MM.1S (cell line): ENCODE measurements at regions not wholly inside any gene's neighbourhood (a gene's known extent, or its start where the extent isn't known, plus 50 kb on each side); places are given as distances from the start of the nearest gene placed in this dataset.

Experiments used
- DNase-seq: peaks from one replicate; pipeline ENCODE4 v3.0.0-alpha.2; 2015
- H2AFZ ChIP-seq: fragments of 300-600 bp; sonication (generic); 2 replicates; pipeline ENCODE4 v1.6.0; 2016; ENCODE audit warnings: antibody characterized with exemption, low read length
- H3F3A ChIP-seq: fragments of 300-600 bp; sonication (generic); 2 replicates; pipeline ENCODE4 v1.6.1; 2016; ENCODE audit warnings: mild to moderate bottlenecking, antibody characterized with exemption, low read length, moderate library complexity, mixed read lengths; ENCODE audit not compliant: insufficient read depth
- H3K27ac ChIP-seq: fragments of 300-600 bp; sonication (generic); 2 replicates; pipeline ENCODE4 v1.5.1; 2016; ENCODE audit warnings: mild to moderate bottlenecking, low read length
- H3K27me3 ChIP-seq: fragments of 300-600 bp; sonication (generic); replicated peaks from 2 replicates; pipeline ENCODE4 v1.6.0; 2016; ENCODE audit warnings: low read length; ENCODE audit not compliant: insufficient read depth
- H3K36me3 ChIP-seq: fragments of 300-600 bp; sonication (generic); replicated peaks from 2 replicates; pipeline ENCODE4 v1.6.1; 2016; ENCODE audit warnings: mild to moderate bottlenecking, low read length, mixed read lengths; ENCODE audit not compliant: insufficient read depth
- H3K4me1 ChIP-seq: fragments of 300-600 bp; sonication (generic); 2 replicates; pipeline ENCODE4 v1.6.1; 2016; ENCODE audit warnings: low read length, mixed read lengths
- H3K4me2 ChIP-seq: fragments of 300-600 bp; sonication (generic); 2 replicates; pipeline ENCODE4 v1.6.0; 2016; ENCODE audit warnings: low read depth, low read length
- H3K4me3 ChIP-seq: fragments of 300-600 bp; sonication (generic); 2 replicates; pipeline ENCODE4 v1.5.1; 2016; ENCODE audit warnings: low read length, mixed read lengths
- H3K79me2 ChIP-seq: fragments of 300-600 bp; sonication (generic); 2 replicates; pipeline ENCODE4 v1.6.1; 2016; ENCODE audit warnings: mixed run types, low read length, mixed read lengths
- H3K9ac ChIP-seq: fragments of 300-600 bp; sonication (generic); 2 replicates; pipeline ENCODE4 v1.6.1; 2016; ENCODE audit warnings: low read length, mixed read lengths
- H3K9me2 ChIP-seq: fragments of 300-600 bp; sonication (generic); replicated peaks from 2 replicates; pipeline ENCODE4 v1.6.1; 2016; ENCODE audit warnings: mild to moderate bottlenecking, low read length, mixed read lengths; ENCODE audit not compliant: insufficient read depth
- H3K9me3 ChIP-seq: fragments of 300-600 bp; sonication (generic); replicated peaks from 2 replicates; pipeline ENCODE4 v1.6.1; 2016; ENCODE audit warnings: mild to moderate bottlenecking, low read length, mixed read lengths; ENCODE audit not compliant: insufficient read depth
- H4K20me1 ChIP-seq: fragments of 300-600 bp; sonication (generic); 2 replicates; pipeline ENCODE4 v1.6.1; 2016; ENCODE audit warnings: mild to moderate bottlenecking, low read length, moderate library complexity, mixed read lengths; ENCODE audit not compliant: insufficient read depth
- EZH2 ChIP-seq: fragments of 300-600 bp; sonication (generic); optimal IDR thresholded peaks from 2 replicates; pipeline ENCODE3; 2017; ENCODE audit warnings: low read depth, mild to moderate bottlenecking, antibody characterized with exemption, low read length, mixed read lengths
- EZH2phosphoT487 ChIP-seq: fragments of 300-600 bp; sonication (generic); IDR thresholded peaks from 2 replicates; pipeline ENCODE4 v1.6.1; 2018; ENCODE audit warnings: antibody characterized with exemption, low read length
- TF ChIP-seq, protein P1 (sequence below): fragments of 300-600 bp; sonication (generic); IDR thresholded peaks from 2 replicates; pipeline ENCODE4 v1.5.1; 2016; ENCODE audit warnings: antibody characterized with exemption, low read length, mixed read lengths

- Histone ChIP-seq H2AFZ (no peak overlapping the region), H3K9me3 (no peaks in the 10 kb centered on the region), H4K20me1 (no peaks in the 10 kb centered on the region), H3K27ac (no peak overlapping the region), H3K4me2 (no peak overlapping the region), H3K36me3 (no peaks in the 10 kb centered on the region), H3K27me3 (no peaks in the 10 kb centered on the region), H3K4me3 (no peak overlapping the region), H3K79me2 (no peaks in the 10 kb centered on the region), H3K4me1 (no peaks in the 10 kb centered on the region), H3K9ac (no peak overlapping the region), H3K9me2 (no peaks in the 10 kb centered on the region), H3F3A (no peaks in the 10 kb centered on the region)
- TF ChIP-seq, protein P1, sequence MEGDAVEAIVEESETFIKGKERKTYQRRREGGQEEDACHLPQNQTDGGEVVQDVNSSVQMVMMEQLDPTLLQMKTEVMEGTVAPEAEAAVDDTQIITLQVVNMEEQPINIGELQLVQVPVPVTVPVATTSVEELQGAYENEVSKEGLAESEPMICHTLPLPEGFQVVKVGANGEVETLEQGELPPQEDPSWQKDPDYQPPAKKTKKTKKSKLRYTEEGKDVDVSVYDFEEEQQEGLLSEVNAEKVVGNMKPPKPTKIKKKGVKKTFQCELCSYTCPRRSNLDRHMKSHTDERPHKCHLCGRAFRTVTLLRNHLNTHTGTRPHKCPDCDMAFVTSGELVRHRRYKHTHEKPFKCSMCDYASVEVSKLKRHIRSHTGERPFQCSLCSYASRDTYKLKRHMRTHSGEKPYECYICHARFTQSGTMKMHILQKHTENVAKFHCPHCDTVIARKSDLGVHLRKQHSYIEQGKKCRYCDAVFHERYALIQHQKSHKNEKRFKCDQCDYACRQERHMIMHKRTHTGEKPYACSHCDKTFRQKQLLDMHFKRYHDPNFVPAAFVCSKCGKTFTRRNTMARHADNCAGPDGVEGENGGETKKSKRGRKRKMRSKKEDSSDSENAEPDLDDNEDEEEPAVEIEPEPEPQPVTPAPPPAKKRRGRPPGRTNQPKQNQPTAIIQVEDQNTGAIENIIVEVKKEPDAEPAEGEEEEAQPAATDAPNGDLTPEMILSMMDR, result no peak
- TF ChIP-seq EZH2phosphoT487 (no peak), EZH2 (no peak)
- no peak for DNase-seq
Measured at GRCh38 chr7:131908714-131909113, 352.3 kb upstream of the PODXL start.

DNA sequence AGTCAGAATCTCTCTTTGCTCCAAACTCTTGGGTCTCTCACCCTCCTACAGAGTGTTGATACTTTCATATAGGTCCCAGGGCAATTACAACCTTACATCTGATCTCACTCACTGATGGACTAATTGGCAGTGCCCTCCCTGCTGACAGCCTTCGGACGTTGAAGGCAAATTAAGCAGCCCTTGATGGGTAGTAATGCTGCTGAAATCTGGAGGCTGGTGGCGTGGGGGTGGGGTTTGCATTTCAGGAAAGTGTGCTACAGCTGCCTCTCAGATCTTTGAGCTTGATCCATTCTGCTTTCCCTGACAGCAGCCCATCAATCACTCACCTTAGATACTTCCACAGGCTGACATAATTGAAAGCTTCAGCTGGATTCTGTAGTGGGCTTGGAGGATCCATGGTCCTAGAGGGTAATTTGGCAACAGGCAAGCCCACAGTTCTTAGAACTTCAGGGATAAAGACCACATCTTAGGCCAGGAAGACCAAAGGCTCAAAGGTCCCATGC is 349.1 kb upstream of the PODXL start:
- H3K79me2 ChIP-seq, result no peaks in the 10 kb centered on the region
- H3K9me3 ChIP-seq, result no peaks in the 10 kb centered on the region
- H3K36me3 ChIP-seq, result no peaks in the 10 kb centered on the region
- H4K20me1 ChIP-seq, result no peaks in the 10 kb centered on the region
- TF ChIP-seq EZH2phosphoT487 (no peak), EZH2 (no peak)
- TF ChIP-seq, protein P1, result no peak
- H3K9me2 ChIP-seq, result no peaks in the 10 kb centered on the region
- no peak overlapping the region for H3K4me2 ChIP-seq
- no peaks in the 10 kb centered on the region for H3K4me1 ChIP-seq
- no peak overlapping the region for H2AFZ ChIP-seq
- H3K27me3 ChIP-seq, result no peaks in the 10 kb centered on the region
- no peak overlapping the region for H3K27ac ChIP-seq
- no peaks in the 10 kb centered on the region for H3F3A ChIP-seq
- no peak overlapping the region for H3K9ac ChIP-seq
- no peak overlapping the region for H3K4me3 ChIP-seq
- no peak for DNase-seq

DNA sequence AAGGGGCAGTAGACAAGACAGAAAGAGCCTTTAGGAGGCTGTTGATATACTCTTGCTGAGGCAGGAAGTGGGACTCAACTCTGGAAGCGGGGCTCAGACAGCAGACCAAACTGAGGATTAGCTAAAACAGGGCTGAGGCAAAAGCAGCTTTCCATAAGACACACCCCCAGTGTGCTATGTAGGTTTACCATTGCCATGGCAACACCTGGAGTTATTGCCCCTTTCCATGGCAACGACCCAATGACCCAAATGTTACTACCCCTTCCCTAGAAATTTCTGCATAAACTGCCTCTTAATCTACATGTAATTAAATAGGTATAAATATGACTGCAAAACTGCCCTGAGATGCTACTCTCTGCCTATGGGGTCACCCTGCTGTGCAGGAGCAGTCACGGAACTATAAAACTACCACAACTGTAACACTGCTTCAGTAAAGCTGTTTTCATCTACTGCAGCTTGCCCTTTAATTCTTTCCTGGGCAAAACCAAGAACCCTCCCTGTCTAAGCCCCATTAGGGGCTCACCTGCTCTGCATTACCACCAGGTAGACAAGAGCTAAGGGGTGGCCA is 348.4 kb upstream of the PODXL start:
- no peaks in the 10 kb centered on the region for H3K9me3 ChIP-seq
- no peak overlapping the region for H3K27ac ChIP-seq
- H3K4me1 ChIP-seq, result no peaks in the 10 kb centered on the region
- no peaks in the 10 kb centered on the region for H3K79me2 ChIP-seq
- H3K27me3 ChIP-seq, result no peaks in the 10 kb centered on the region
- H3K9me2 ChIP-seq, result no peaks in the 10 kb centered on the region
- H3K9ac ChIP-seq, result no peak overlapping the region
- H3K36me3 ChIP-seq, result no peaks in the 10 kb centered on the region
- no peaks in the 10 kb centered on the region for H4K20me1 ChIP-seq
- TF ChIP-seq, protein P1, result no peak
- no peak for TF ChIP-seq EZH2phosphoT487
- no peak for TF ChIP-seq EZH2
- H2AFZ ChIP-seq, result no peak overlapping the region
- no peak overlapping the region for H3K4me3 ChIP-seq
- no peak overlapping the region for H3K4me2 ChIP-seq
- DNase-seq, result no peak
- no peaks in the 10 kb centered on the region for H3F3A ChIP-seq
